Activated gamma-delta T cell treated with anti-CD3 and anti-CD28 coated beads, Interleukin-2, amount 50 U/mL, for 16 hours (primary cell): ENCODE measurements at regions not wholly inside any gene's neighbourhood (a gene's known extent, or its start where the extent isn't known, plus 50 kb on each side); places are given as distances from the start of the nearest gene placed in this dataset.
"Not testable (repeated sequence)": the region's sequence is repeated elsewhere in the genome, so short reads cannot be mapped to it uniquely, and the experiment has no call there.

Source experiments
- DNase-seq: peaks from one replicate; pipeline ENCODE4 v3.0.0-alpha.2; 2020; ENCODE audit warnings: low read depth

DNA sequence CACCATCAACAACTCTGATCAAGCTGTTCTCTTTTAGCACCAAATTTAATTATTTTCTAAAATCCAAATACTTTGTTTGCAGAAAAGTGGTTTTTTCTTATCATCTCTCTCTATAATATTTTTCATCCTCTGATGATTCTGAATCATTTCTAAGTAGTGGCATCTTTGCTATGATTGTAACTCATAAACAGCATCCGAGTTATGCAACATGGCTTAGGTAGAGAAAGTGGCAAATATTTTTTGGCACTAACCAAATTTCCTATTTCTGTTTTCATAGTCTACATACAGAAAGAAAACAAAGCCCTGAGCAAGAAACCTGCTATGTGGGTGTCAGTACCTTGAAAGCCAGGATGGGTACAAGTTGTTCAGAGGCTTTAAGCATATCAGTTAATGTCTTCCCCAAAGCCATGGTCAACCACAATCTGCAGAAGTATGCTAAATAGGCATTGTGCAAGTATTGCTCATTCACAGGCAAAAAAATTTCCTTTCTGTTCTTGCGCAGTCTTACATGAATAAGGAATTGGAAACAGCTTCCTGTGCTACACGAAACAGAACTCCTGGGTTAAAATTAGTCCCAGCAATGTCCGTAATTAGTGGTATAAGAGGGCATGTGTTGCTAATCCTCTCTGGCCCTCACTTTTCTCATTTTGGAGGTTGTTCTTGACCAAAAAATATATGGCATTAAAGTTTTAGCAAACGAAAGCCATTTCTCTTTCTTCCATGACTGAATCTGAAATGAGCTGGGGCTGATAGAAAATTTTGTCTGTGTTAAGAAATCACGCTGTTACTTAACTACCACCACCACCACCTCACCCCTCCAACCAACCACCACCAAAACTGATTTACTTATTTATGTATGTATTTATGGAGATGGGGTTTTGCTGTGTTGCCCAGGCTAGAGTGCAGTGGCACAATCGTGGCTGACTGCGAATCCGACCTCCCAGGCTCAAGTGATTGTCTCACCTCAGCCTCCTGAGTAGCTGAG lies 325.6 kb upstream of the MAGI2 start:
- DNase-seq, result no peak

DNA sequence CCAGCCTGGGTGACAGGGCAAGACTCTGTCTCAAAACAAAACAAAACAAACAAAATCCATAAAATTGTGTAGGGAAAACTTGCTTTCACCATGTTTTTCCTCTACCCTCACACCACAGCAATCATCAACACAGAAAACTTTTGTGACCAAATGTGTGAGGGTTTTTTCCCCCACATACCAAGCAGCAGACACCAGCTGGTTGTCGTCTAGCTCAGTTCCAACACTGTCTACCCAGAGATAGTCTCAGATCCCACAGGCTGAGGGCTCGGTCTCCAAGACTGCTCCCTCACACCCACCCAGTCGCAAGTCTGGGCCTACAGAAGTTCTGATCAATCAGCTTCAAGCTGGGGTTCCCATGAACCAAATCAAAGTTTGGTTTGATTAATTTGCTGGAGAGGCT lies 322.4 kb upstream of the MAGI2 start:
- DNase-seq, result no peak

DNA sequence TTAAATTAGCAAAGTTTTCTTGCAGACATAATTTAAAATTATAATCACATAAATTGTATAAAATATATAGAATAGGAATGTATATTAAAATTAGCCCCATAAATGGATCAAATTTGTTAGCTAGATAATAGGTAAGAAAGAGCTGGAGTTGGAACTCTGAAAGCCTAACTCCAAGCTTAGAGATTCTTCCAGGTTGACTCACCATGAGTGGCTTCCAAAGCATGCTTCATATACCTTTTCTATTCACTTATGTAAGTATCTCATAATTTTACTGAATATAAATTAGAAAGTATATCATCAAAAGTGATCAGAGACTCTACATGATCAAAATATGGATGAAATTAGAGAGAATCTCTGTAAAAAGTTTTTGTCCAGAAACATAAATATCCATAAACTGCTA lies 320.7 kb upstream of the MAGI2 start:
- DNase-seq, result no peak

DNA sequence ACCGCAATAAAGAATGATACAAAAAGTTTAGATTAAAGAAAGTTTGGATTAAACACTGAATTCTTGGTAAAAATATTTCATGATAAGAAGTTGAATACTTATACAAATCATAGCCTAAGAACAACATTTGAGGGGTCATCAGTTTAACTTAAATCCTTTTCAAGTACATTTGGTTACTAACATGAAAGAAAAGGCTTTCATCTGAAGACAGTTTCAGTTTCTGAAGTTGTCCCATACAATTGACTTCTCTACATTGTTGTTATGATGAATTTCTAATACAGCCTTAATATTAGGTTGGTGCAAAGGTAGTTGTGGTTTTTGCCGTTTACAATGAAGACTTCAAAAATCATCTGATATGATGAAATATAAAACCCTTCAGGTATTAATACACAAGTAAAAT lies 317.5 kb upstream of the MAGI2 start:
- no peak for DNase-seq

DNA sequence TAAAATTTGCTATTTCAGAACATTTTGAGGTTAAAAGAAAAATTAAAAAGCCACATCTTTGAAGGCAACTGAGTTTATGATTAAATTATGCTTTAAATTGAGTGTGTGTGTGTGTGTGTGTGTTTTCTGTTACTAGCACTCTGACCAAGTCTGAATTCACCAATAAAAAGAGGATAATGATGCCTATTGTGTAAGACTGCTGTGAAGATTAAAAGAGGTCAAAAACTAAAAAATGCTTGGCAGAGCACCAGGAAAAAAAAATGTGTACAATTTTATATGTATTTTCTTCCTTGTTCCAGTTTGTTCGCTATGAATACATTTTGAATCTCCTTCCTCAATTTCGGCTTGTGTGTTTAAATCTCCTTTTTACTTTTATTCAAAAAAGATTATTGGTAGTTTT lies 316.6 kb upstream of the MAGI2 start:
- DNase-seq, result no peak

DNA sequence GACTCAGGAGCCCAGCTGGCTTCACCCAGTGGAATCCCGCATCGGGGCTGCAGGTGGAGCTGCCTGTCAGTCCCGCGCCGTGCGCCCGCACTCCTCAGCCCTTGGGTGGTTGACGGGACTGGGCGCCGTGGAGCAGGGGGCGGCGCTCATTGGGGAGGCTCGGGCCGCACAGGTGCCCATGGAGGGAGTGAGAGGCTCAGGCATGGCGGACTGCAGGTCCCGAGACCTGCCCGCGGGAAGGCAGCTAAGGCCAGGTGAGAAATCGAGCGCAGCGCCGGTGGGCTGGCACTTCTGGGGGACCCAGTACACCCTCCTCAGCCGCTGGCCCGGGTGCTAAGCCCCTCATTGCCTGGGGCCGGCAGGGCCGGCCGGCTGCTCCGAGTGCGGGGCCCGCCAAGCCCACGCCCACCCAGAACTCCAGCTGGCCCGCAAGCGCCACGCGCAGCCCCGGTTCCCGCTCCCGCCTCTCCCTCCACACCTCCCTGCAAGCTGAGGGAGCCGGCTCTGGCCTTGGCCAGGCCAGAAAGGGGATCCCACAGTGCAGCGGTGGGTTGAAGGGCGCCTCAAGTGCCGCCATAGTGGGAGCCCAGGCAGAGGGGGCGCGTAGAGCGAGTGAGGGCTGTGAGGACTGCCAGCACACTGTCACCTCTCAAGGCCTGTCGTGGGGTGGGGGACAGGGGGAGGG lies 314.6 kb upstream of the MAGI2 start:
- not testable (repeated sequence) for DNase-seq

DNA sequence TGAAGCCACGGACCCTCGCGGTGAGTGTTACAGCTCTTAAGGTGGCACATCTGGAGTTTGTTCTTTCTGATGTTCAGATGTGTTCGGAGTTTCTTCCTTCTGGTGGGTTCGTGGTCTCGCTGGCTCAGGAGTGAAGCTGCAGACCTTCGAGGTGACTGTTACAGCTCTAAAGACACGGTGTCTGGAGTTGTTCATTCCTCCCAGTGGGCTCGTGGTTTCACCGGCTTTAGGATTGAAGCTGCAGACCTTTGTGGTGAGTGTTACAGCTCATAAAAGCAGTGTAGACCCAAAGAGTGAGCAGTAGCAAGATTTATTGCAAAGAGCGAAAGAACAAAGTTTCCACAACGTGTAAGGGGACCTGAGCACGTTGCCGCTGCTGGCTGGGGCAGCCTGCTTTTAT lies 313.7 kb upstream of the MAGI2 start:
- not testable (repeated sequence) for DNase-seq

DNA sequence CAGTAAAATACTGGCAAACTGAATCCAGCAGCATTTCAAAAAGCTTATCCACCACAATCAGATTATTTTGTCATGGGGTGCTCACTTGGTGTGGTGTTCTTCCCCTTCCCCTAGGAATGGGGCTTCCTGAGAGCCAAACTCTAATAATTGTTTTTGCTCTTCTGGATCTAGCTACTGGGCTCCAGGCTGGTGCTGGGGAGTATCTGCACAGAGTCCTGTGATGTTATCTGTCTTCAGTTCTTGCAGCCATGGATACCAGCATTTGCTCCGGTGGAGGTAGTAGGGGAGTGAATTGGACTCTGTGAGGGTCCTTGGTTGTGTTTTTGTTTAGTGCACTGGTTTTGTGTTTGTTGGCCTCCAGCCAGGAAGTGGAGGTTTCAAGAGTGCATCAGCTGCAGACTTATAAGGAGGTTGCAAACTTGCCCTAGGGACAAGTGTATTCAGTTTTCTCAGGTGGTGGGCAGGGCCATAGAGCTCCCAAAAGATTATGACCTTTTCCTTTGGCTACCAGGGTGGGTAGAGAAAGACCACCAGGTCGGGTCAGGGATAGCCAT lies 308.5 kb upstream of the MAGI2 start:
- DNase-seq, result no peak

DNA sequence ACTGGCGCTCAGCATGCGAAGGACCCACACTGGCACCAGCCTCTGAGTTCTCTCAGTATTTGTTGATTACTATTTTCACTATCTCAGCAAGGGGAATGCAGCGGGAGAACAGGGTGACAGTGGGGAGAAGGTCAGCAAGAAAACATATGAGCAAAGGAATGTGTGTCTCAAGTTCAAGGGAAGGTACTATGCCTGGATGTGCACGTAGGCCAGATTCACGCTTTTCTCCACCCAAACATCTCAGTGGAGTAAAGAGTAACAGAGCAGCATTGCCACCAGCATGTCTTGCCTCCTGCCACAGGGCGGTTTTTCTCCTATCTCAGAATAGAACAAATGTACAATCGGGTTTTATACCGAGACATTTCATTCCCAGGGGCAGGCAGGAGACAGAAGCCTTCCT lies 297.5 kb upstream of the MAGI2 start:
- not testable (repeated sequence) for DNase-seq

DNA sequence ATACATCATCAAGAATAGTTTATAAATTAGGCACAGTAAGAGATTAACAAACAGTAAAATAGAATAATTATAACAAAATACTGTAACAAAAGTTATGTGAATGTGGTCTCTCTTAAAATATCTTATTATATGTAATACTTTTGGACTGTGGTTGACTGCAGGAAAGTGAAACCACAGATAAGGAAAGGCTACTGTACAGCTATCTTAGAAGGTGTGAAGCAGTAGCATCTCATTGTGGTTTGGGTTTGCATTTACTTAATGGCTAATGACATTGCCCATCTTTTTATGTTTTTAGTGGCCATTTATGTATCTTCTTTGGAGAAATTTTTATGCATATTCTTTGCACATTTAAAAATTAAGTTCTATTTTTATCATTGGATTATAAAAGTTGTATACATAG lies 296.4 kb upstream of the MAGI2 start:
- DNase-seq, result no peak

DNA sequence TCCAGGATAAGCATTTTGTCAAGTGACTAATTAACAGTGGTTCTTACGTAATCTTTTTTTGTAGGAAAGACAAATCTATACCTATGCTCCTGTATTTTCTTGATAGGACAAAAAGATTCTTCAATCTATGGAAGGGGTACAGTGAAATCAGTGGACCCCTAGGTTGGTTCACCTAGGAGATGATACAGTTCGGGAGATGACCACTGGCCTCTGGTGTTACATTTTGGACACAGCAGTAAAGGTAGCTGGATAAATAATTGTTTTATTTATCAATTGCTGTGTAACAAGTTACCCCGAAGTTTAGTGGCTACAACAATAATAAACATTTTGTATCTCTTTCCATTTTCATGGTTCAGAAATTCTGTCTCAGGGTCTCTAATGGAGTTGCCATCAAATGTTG lies 288.2 kb upstream of the MAGI2 start:
- no peak for DNase-seq

DNA sequence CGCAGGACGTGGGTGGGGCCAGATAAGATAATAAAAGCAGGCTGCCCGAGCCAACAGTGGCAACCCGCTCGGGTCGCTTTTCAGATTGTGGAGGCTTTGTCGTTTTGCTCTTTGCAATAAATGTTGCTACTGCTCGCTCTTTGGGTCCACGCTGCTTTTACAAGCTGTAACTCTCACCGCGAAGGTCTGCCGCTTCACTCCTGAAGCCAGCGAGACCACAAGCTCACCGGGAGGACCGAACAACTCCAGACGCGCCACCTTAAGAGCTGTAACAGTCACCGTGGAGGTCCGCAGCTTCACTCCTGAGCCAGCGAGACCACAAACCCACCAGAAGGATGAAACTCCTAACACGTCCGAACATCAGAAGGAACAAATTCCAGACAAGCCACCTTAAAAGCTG lies 286.6 kb upstream of the MAGI2 start:
- no peak for DNase-seq

DNA sequence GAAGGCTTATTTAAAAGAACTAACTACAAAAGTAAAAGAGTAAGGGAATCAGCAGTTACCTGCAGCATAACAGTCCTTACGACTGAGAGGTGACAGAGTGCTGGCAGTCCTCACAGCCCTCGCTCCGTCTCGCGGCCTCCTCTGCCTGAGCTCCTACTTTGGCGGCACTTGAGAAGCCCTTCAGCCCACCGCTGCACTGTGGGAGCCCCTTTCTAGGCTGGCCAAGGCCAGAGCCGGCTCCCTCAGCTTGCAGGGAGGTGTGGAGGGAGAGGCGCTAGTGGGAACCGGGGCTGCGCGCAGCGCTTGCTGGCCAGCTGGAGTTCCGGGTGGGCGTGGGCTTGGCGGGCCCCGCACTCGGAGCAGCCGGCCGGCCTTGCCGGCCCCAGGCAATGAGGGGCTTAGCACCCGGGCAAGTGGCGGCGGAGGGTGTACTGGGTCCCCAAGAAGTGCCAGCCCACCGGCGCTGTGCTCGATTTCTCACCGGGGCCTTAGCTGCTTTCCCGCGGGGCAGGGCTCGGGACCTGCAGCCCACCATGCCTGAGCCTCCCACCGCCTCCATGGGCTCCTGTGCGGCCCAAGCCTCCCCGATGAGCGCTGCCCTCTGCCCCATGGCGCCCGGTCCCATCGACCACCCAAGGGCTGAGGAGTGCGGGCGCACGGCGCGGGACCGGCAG lies 285.7 kb upstream of the MAGI2 start:
- DNase-seq, result not testable (repeated sequence)

DNA sequence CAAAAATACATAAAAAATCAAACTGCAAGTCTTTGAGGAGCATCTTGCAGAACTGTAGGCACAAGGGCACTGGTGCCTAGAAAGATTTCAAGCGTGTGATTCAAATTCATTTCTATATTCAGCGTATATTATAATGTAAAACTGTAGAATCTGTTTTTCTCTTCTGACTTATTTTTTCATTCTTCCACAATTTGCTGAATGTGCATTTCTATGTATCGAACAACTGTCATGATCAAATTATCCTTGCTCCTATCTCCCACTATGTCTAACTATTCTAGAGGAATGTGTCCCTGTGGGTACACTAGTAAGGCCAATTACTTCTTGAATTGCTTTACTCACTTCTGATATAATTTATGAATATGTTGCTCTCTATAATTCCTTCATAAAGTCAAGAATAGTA lies 283.0 kb upstream of the MAGI2 start:
- no peak for DNase-seq

DNA sequence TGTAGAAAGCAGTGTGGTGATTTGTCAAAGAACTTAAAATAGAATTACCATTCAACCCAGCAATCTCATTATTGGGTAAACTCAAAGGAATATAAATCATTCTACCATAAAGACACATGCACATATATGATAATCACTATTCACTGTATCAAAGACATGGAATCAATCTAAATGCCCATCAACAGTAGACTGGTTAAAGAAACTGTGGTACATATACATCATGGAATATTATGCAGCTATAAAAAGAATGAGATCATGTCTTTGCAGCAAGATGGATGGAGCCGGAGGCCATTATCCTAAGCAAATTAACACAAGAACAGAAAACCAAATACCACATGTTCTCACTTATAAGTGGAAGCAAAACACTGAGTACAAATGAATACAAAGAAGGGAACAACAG lies 281.5 kb upstream of the MAGI2 start:
- no peak for DNase-seq

DNA sequence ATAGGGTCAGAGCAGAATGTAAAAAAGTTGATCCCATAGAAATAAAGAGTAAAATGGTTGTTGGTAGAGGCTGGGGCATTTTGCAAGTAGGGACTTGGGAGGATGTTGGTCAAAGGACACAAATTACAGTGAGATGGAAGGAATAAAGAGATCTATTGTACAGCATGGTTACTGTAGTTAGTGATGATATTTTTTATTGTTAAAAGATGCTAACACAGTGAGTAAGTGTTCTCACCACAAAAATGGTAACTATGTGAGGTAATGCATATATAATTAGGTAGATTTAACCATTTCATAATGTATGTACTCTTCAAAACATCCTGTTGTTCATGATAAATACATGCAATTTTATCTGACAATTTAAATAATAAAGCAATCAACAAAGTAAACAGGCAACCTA lies 280.7 kb upstream of the MAGI2 start:
- no peak for DNase-seq

DNA sequence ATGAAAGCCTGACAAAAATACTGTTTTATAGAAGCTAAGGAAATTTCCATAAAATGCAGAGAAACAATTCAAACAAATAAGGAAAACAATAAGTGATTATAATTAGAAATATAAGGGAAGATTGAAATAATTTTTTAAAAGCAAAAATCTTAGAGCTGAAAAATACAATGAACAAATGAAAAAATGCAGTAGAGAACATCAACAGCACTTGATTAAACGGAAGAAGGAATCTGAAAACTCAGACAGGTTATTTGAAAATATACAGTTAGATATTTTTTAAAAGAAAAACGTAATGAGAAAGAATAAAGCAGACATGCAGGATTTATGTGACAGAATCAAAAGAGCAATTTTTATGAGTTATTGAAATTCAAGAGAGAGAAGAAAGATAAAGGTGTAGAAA lies 279.1 kb upstream of the MAGI2 start:
- no peak for DNase-seq

DNA sequence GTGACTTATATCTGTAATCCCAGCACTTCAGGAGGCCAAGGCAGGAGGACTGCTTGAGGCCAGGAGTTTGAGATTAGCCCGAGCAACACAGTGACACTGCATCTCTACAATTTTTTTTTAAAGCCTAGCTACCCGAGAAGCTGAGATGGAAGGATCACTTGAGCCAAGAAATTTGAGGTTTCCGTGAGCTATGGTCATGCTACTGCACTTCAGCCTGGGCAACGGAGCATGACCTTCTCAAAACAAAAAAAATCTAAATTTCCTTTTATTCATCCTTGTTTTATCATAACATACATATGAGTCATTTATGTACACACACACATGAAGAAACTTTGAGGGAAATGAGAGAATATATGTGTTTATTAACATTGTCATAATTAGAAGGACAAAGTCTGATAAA lies 277.5 kb upstream of the MAGI2 start:
- DNase-seq, result no peak

DNA sequence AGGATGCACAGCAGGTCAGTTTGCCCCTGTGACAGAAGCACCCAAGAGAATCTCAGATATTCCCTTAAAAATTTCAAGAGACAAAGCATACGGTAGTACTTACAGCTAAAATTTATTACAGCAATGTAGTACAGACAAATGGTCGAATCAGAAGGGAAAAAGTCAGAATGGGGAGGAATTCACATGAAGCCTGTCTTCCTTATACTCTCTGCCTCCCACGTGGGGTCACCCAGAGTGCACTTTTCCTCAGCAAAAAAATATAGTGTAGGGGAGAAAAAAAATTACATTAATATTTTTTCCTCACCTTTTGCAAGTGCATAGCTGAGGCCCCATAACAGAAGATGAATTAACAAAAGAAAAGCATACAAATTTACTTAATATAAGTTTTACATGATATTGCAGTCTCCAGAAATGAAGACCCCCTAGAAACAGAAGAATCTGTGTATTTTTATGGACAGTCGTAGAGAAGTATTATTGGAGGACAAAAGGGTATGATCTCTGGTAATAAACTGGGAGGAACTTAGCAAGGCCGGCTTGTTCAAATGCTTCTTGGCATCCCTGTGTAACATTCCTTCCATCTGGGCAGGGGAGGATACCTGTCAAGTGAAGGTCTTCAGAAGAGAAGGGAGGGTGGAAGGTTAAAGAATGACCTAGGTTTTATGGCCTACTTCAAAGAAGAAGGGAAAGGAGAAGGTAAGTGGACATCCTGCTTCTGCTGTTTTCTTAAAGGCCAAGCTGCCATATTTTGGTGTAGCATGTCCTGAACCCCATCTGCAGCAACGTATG lies 270.6 kb upstream of the MAGI2 start:
- DNase-seq, result no peak

DNA sequence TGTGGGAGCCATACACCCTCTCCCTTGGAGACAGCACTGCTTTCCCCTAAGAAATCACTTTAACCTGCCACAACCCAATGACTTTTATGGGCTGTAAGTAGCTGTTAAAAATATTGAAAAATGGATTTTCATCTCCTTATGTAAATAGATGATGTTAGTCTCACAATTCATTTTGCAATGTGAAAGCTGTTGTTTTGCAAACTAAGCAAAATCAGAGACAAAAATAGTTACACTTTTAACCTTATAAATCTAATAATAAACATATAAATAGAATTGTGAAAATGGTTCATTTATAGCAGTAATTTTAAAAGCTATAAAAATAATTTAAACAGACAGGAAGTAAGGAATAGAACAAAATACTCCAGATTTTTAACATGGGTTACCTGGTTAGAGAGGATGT lies 268.8 kb upstream of the MAGI2 start:
- DNase-seq, result no peak

DNA sequence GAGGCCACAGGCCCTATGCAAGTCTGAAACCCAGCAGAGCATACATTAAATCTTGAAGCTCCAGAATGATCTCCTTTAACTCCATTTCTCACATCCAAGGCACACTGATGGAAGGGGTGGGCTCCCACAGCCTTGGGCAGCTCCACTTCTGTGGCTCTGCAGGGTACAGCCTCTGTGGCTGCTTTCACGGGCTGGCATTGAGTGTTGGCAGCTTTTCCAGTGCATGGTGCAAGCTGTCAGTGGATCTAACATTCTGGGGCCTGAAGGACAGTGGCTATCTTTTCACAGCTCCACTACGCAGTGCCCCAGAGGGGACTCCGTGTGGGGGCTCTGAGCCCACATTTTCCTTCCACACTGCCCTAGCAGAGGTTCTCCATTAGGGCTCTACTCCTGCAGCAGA lies 265.7 kb upstream of the MAGI2 start:
- no peak for DNase-seq

DNA sequence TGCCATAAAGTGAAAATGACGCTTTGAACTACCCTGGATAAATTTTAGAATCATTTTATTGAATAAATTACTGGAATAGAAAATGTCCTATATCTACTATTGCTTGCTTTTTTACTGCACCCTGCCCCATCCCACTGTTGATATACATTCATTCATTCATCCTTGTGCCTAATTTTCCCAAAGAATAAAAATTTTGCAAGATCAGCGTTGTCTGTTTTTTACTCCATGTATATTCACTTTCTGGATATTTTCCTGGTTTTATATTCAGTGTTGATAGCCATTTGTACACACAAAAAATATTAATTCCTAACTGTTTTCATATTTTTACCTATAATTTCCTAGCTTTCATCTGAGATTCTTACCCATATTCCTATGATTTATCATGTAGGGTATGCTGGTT lies 262.9 kb upstream of the MAGI2 start:
- DNase-seq, result no peak
